Endodermal cell (in vitro differentiated cells): ENCODE measurements at regions not wholly inside any gene's neighbourhood (a gene's known extent, or its start where the extent isn't known, plus 50 kb on each side); places are given as distances from the start of the nearest gene placed in this dataset.

ENCODE experiments used
- DNase-seq: peaks from one replicate; pipeline ENCODE4 v3.0.0-alpha.2; 2017
- H3K27ac ChIP-seq: 2 replicates; pipeline ENCODE4 v1.5.1; 2013; ENCODE audit warnings: mild to moderate bottlenecking, low read depth, low read length, moderate library complexity
- H3K27me3 ChIP-seq: 2 replicates; pipeline ENCODE4 v1.6.1; 2013; ENCODE audit warnings: mild to moderate bottlenecking, low read length, moderate library complexity; ENCODE audit not compliant: insufficient read depth, control insufficient read depth, poor library complexity, severe bottlenecking
- H3K36me3 ChIP-seq: 2 replicates; pipeline ENCODE4 v1.7.0; 2013; ENCODE audit warnings: mild to moderate bottlenecking, low read length, moderate library complexity; ENCODE audit not compliant: control insufficient read depth, insufficient read depth
- H3K4me1 ChIP-seq: one replicate; pipeline ENCODE4 v1.7.0; 2013; ENCODE audit warnings: low read length; ENCODE audit not compliant: control insufficient read depth, insufficient read depth
- H3K4me3 ChIP-seq: 2 replicates; pipeline ENCODE4 v1.5.1; 2013; ENCODE audit warnings: mild to moderate bottlenecking, low read length, moderate library complexity
- H3K9ac ChIP-seq: 2 replicates; pipeline ENCODE4 v1.6.1; 2013; ENCODE audit warnings: mild to moderate bottlenecking, low read length, moderate library complexity; ENCODE audit not compliant: poor library complexity, severe bottlenecking; ENCODE audit errors: extremely low read depth
- H3K9me3 ChIP-seq: 2 replicates; pipeline ENCODE4 v1.6.1; 2013; ENCODE audit warnings: mild to moderate bottlenecking, low read length, moderate library complexity; ENCODE audit not compliant: control insufficient read depth
- H3K27ac Mint-ChIP-seq: 2 replicates; pipeline ENCODE4 v1.8.0; 2020; ENCODE audit warnings: mixed read lengths
- H3K27me3 Mint-ChIP-seq: 2 replicates; pipeline ENCODE4 v1.8.0; 2021; ENCODE audit warnings: mild to moderate bottlenecking, mixed read lengths; ENCODE audit not compliant: insufficient read depth
- H3K36me3 Mint-ChIP-seq: 2 replicates; pipeline ENCODE4 v1.8.0; 2020; ENCODE audit warnings: low read depth, mixed read lengths
- H3K4me1 Mint-ChIP-seq: 2 replicates; pipeline ENCODE4 v1.8.0; 2020; ENCODE audit warnings: mixed read lengths
- H3K4me3 Mint-ChIP-seq: 2 replicates; pipeline ENCODE4 v1.8.0; 2020; ENCODE audit warnings: mild to moderate bottlenecking, moderate library complexity, mixed read lengths
- H3K9me3 Mint-ChIP-seq: 2 replicates; pipeline ENCODE4 v1.8.0; 2020; ENCODE audit warnings: mild to moderate bottlenecking, mixed read lengths
- WGBS, 2 experiments: methylation state at CpG; one replicate each; pipeline versions ENCODE4 v1.1.5 to v1.1.7; 2013; ENCODE audit warnings: missing lambda C conversion rate in 2 of 2, mixed read lengths in 1 of 2; ENCODE audit not compliant: insufficient coverage in 1 of 2, insufficient read length in 1 of 2; 5-methylcytosine and 5-hydroxymethylcytosine counted together
- TF ChIP-seq, protein P1 (sequence below): fragments of 200-600 bp; sonication (generic); conservative IDR thresholded peaks from 2 replicates; pipeline ENCODE4 v1.5.0; 2021; ENCODE audit warnings: antibody characterized with exemption, mild to moderate bottlenecking

DNA sequence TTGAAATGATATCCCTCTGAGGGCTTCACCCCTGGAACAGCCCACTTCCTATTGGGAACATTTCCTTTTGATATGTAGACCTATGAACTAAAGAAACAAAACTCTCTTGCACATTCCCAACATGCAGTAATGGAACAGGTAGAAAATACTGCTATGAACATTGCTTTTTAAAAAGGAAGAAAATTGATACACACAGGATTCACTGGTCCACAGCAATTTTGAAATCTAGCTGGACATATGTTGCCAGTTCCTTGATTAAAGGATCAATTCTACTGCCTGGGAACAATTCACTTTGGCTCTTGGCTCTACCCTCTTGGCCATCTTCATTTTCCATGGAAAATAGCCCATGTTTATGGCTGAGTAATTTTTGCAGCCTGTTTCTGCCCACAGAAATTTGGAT, 74.9 kb upstream of the ZNF280D start:
- H3K27me3 ChIP-seq, result no peaks in the 10 kb centered on the region
- peaks cover 26% of the 10 kb centered on the region for H3K9me3 ChIP-seq
- H3K4me3 Mint-ChIP-seq, result no peak overlapping the region
- H3K27ac ChIP-seq, result no peak overlapping the region
- H3K36me3 Mint-ChIP-seq, result peaks cover 5% of the 10 kb centered on the region
- no peaks in the 10 kb centered on the region for H3K36me3 ChIP-seq
- H3K9me3 Mint-ChIP-seq, result peaks cover 19% of the 10 kb centered on the region
- no peaks in the 10 kb centered on the region for H3K27me3 Mint-ChIP-seq
- TF ChIP-seq, protein P1, sequence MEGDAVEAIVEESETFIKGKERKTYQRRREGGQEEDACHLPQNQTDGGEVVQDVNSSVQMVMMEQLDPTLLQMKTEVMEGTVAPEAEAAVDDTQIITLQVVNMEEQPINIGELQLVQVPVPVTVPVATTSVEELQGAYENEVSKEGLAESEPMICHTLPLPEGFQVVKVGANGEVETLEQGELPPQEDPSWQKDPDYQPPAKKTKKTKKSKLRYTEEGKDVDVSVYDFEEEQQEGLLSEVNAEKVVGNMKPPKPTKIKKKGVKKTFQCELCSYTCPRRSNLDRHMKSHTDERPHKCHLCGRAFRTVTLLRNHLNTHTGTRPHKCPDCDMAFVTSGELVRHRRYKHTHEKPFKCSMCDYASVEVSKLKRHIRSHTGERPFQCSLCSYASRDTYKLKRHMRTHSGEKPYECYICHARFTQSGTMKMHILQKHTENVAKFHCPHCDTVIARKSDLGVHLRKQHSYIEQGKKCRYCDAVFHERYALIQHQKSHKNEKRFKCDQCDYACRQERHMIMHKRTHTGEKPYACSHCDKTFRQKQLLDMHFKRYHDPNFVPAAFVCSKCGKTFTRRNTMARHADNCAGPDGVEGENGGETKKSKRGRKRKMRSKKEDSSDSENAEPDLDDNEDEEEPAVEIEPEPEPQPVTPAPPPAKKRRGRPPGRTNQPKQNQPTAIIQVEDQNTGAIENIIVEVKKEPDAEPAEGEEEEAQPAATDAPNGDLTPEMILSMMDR, result no peak
- no peak for DNase-seq
- no peak overlapping the region for H3K4me3 ChIP-seq
- H3K4me1 ChIP-seq, result no peaks in the 10 kb centered on the region
- H3K9ac ChIP-seq, result no peak overlapping the region
- H3K27ac Mint-ChIP-seq, result no peak overlapping the region
- peaks cover 7% of the 10 kb centered on the region for H3K4me1 Mint-ChIP-seq

DNA sequence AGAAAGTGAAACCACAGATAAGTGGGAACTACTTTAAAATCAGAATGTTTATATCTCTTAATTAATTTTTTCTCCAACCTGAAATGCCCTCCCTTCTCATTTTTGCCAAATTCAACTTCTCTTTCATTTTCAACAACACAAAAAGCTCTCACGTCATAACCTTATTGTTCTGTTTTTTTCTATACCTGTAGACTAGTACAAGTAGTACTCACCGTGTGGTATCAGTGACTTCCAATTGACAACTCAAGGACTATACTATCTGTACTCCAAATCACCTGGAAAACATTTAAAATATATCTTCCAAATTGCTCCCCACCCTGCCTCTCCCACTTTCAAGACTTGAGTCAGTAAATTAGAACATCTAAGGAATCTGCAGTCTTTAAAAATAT, 72.8 kb upstream of the ZNF280D start:
- TF ChIP-seq, protein P1, result no peak
- no peak overlapping the region for H3K4me3 Mint-ChIP-seq
- Histone ChIP-seq H3K27me3 (no peaks in the 10 kb centered on the region), H3K4me3 (no peak overlapping the region), H3K36me3 (no peaks in the 10 kb centered on the region), H3K9me3 (peaks cover 26% of the 10 kb centered on the region), H3K9ac (no peak overlapping the region), H3K27ac (no peak overlapping the region), H3K4me1 (no peaks in the 10 kb centered on the region)
- peaks cover 5% of the 10 kb centered on the region for H3K36me3 Mint-ChIP-seq
- no peaks in the 10 kb centered on the region for H3K27me3 Mint-ChIP-seq
- H3K9me3 Mint-ChIP-seq, result peaks cover 19% of the 10 kb centered on the region
- DNase-seq, result no peak
- peaks cover 3% of the 10 kb centered on the region for H3K4me1 Mint-ChIP-seq
- no peak overlapping the region for H3K27ac Mint-ChIP-seq
- WGBS, 2 experiments, result 96 to 100% methylated on average over 2 of the region's 2 CpGs

DNA sequence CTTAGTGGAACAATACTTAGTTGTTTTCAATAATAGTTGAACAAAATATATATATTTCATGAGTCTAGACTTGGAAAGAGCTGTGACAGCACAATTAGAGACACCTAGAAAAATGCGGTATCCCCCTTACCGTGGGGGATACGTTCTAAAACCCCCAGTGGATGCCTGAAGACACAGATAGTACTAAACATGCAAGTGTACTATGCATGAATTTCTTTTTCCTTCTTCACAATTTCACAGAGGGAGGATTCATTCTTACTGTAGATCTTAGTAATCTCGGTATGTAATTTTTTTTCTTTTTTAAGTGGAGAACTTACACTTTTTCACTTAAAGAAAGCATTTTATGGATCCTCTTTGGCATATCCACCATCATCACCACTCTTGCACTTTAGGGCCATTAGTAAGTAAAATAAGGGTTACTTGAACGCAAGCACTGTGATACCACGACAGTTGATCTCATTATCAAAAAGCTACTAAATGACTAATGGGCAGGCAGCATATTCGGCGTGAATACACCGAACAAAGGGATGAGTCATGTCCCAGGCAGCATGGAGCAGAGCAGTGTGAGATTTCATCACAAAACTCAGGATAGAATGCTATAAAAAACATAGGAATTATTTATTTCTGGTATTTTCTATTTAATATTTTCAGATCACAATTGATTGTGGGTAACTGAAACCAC, 72.3 kb upstream of the ZNF280D start:
- peaks cover 3% of the 10 kb centered on the region for H3K4me1 Mint-ChIP-seq
- H3K9me3 ChIP-seq, result peaks cover 26% of the 10 kb centered on the region
- no peak overlapping the region for H3K27ac ChIP-seq
- H3K27ac Mint-ChIP-seq, result no peak overlapping the region
- no peaks in the 10 kb centered on the region for H3K36me3 ChIP-seq
- peak; percentile 70 for DNase-seq
- TF ChIP-seq, protein P1, result no peak
- no peaks in the 10 kb centered on the region for H3K27me3 ChIP-seq
- no peaks in the 10 kb centered on the region for H3K4me1 ChIP-seq
- H3K27me3 Mint-ChIP-seq, result no peaks in the 10 kb centered on the region
- peaks cover 5% of the 10 kb centered on the region for H3K36me3 Mint-ChIP-seq
- H3K9ac ChIP-seq, result no peak overlapping the region
- H3K4me3 Mint-ChIP-seq, result no peak overlapping the region
- peaks cover 17% of the 10 kb centered on the region for H3K9me3 Mint-ChIP-seq
- H3K4me3 ChIP-seq, result no peak overlapping the region
- 73 to 75% methylated on average over 2 to 8 of the region's 9 CpGs for WGBS, 2 experiments
